ENCODE measurements at regions not wholly inside any gene's neighbourhood (a gene's known extent, or its start where the extent isn't known, plus 50 kb on each side); places are given as distances from the start of the nearest gene placed in this dataset.
A peak's percentile ranks its signal among the peaks of the same experiment; 100 is the strongest.

- in situ Hi-C loops (cut with HindIII; ENCODE audit: low sequenced_read_pairs), result no loop called here
- TF ChIP-seq CTCF (IDR thresholded peaks at IDR 0.05; ENCODE audit: low read depth, low read length), result no peak
- no peak overlapping the region for H3K4me3 ChIP-seq (ENCODE audit: low read depth, low read length)
- DNase-seq (ENCODE audit: low read depth, low spot score), result no peak
Observed at GRCh38 chr13:50726164-50726563, 117.3 kb downstream of the DLEU7 start.

GRCh38 chr13:50729177-50729576 lies 114.3 kb downstream of the DLEU7 start:
- in situ Hi-C loops (cut with HindIII; ENCODE audit: low sequenced_read_pairs), result no loop called here
- no peak for TF ChIP-seq CTCF (IDR thresholded peaks at IDR 0.05; ENCODE audit: low read depth, low read length)
- H3K4me3 ChIP-seq (ENCODE audit: low read depth, low read length), result no peak overlapping the region
- DNase-seq (ENCODE audit: low read depth, low spot score), result no peak

- in situ Hi-C loops (cut with HindIII; ENCODE audit: low sequenced_read_pairs), result no loop called here
- no peak for TF ChIP-seq CTCF (IDR thresholded peaks at IDR 0.05; ENCODE audit: low read depth, low read length)
Observed at GRCh38 chr13:50730496-50731351, 112.8 kb downstream of the DLEU7 start.

GRCh38 chr13:50731400-50731799 lies 112.1 kb downstream of the DLEU7 start:
- DNase-seq (ENCODE audit: low read depth, low spot score), result peak; percentile 71
- TF ChIP-seq CTCF (IDR thresholded peaks at IDR 0.05; ENCODE audit: low read depth, low read length), result no peak
- in situ Hi-C loops (cut with HindIII; ENCODE audit: low sequenced_read_pairs), result no loop called here
- H3K4me3 ChIP-seq (ENCODE audit: low read depth, low read length), result no peak overlapping the region

More at GRCh38 chr13:50730496-50731351, 112.8 kb downstream of the DLEU7 start:
- no peak overlapping the region for H3K4me3 ChIP-seq (ENCODE audit: low read depth, low read length)
- no peak for DNase-seq (ENCODE audit: low read depth, low spot score)

- H3K4me3 ChIP-seq (ENCODE audit: low read depth, low read length), result no peak overlapping the region
- in situ Hi-C loops (cut with HindIII; ENCODE audit: low sequenced_read_pairs), result no loop called here
- TF ChIP-seq CTCF (IDR thresholded peaks at IDR 0.05; ENCODE audit: low read depth, low read length), result no peak
- DNase-seq (ENCODE audit: low read depth, low spot score), result peak; percentile 40
Observed at GRCh38 chr13:50732712-50733111, 110.8 kb downstream of the DLEU7 start.

- in situ Hi-C loops (cut with HindIII; ENCODE audit: low sequenced_read_pairs), result no loop called here
- no peak for DNase-seq (ENCODE audit: low read depth, low spot score)
Observed at GRCh38 chr13:50733392-50733791, 110.1 kb downstream of the DLEU7 start.

More at GRCh38 chr13:50733392-50733791, 110.1 kb downstream of the DLEU7 start:
- H3K4me3 ChIP-seq (ENCODE audit: low read depth, low read length), result no peak overlapping the region
- no peak for TF ChIP-seq CTCF (IDR thresholded peaks at IDR 0.05; ENCODE audit: low read depth, low read length)

All from astrocyte of the spinal cord (primary cell).